ENCODE measurements at regions not wholly inside any gene's neighbourhood (a gene's known extent, or its start where the extent isn't known, plus 50 kb on each side); places are given as distances from the start of the nearest gene placed in this dataset.

DNA sequence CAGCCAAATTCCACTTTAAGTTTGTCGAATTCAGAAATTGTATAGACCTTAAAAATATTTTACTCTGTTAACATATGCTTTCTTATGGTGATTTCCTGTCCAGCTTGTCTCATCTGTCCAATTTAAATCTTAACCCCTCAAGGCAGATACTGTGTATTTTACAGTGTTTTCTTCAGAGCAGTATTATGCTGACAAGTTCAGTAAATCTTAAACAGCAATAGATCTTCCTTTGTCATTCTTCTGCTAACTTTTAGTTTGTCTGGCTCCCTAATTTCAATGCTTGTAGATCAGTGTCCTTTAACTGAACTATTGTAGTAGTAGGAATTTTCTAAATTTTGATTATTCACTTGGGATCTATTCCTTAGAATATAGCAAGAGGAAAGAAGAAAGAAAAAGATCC is 52.8 kb upstream of the MEIS1 start:
- ATAC-seq (replicated peaks in 6 of 8): no peak
- 8 to 100% (median 65%) methylated on average over 1 of the region's 1 CpG; no CpG with 5 or more reads in 2 of the 10 experiments for WGBS, 10 experiments
- Histone ChIP-seq H3K27ac (no peak overlapping the region), H3K4me1 (replicated peaks in 1 of 2) (peaks cover 12 to 45% of the 10 kb centered on the region in 2 donors), H3K4me3 (no peak overlapping the region)
- in situ Hi-C loops (cut with MboI; ENCODE audit: low pct_unique_long_range_greater_than_20kb in 2 of 9, low sequenced_read_pairs in 9 of 9, unreplicated experiment in 9 of 9): no loop called here

DNA sequence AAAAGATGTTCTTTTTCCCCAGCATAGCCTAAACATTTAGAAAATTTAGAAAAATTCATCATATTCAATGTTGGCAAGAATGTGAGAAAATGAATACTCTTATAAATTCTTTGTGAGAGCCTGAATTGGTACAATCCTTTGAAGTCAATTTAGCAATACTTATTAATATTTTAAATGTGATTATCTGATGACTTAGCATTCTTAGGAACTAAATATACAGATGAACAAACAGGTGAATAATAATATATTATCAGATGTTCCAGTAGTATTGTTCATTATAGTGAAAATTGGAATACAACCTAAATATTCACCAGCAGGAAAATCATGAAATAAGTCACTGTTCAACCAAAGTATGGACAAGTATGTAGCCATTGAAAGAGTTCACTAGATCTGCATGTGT is 55.5 kb upstream of the MEIS1 start:
- Histone ChIP-seq H3K4me3 (no peak overlapping the region), H3K27ac (no peak overlapping the region), H3K4me1 (replicated peaks in 1 of 2) (peaks cover 16 to 52% of the 10 kb centered on the region in 2 donors)
- no peak for ATAC-seq (replicated peaks in 6 of 8)
- in situ Hi-C loops (cut with MboI; ENCODE audit: low pct_unique_long_range_greater_than_20kb in 2 of 9, low sequenced_read_pairs in 9 of 9, unreplicated experiment in 9 of 9): no loop called here

DNA sequence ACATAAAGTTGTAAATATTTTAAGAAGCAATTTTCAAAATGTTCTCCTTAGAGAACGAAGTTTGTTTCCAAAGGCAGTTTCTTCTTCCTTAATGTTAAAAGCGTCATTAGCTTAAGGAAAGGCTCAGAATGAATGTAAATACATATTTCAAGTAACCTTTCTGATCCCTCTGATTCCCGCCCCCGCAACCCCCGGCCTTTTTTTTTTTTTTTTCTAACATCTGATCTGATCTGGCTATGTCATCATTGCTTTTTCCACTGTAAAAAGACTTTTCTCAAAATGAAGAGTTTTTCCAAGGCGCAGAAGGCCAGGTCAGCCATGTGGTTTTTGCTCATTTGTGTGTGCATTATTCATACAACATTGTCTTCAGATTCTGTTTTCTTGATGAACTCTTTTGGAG is 57.1 kb upstream of the MEIS1 start:
- Histone ChIP-seq H3K4me3 (no peak overlapping the region), H3K4me1 (replicated peaks in 1 of 2) (peaks cover 16 to 40% of the 10 kb centered on the region in 2 donors), H3K27ac (no peak overlapping the region)
- ATAC-seq (replicated peaks in 6 of 8): no peak
- WGBS, 10 experiments: 58 to 100% (median 82%) methylated on average over 1 to 6 of the region's 6 CpGs
- in situ Hi-C loops (cut with MboI; ENCODE audit: low pct_unique_long_range_greater_than_20kb in 2 of 9, low sequenced_read_pairs in 9 of 9, unreplicated experiment in 9 of 9): no loop called here

DNA sequence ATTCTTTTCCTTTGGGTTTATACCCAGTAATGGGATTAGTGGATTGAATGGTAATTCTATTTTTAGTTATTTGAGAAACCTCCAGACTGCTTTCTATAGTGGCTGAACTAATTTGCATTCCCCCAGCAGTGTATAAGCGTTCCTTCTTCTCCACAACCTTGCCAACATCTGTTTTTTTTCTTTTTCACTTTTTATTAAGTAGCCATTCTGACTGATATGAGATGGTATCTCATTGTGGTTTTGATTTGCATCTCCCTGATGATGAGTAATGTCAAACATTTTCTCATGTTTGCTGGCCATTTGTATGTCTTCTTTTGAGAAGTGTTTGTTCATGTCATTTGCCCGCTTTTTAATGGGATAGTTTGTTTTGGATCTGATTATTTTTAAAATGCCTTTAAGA is 64.1 kb upstream of the MEIS1 start:
- H3K4me1 ChIP-seq (replicated peaks in 1 of 2): peaks cover 3 to 14% of the 10 kb centered on the region in 2 donors
- no peak overlapping the region for H3K27ac ChIP-seq
- in situ Hi-C loops (cut with MboI; ENCODE audit: low pct_unique_long_range_greater_than_20kb in 2 of 9, low sequenced_read_pairs in 9 of 9, unreplicated experiment in 9 of 9): no loop called here
- ATAC-seq (replicated peaks in 6 of 8): no peak
- 36 to 100% (median 67%) methylated on average over 1 to 2 of the region's 2 CpGs for WGBS, 10 experiments
- no peak overlapping the region for H3K4me3 ChIP-seq

DNA sequence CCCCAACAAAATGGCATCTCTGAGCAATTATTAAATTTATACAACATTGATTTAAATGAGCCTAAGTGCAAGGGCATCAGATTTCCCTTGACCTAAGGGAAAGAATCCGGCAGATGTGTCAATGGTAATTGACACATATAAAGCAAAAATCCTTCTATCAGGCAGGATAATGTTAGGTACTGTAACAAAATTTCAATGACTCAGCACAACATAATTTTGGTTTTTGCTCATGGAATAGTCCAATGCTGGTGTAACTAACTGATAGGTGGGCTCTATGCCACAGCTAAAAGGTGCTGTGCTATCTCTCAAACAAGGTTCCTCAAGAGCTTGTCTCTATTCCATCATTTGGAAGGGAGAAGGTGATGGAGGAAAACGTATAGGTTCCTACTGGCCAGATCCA is 68.3 kb upstream of the MEIS1 start:
- in situ Hi-C loops (cut with MboI; ENCODE audit: low pct_unique_long_range_greater_than_20kb in 2 of 9, low sequenced_read_pairs in 9 of 9, unreplicated experiment in 9 of 9): no loop called here
- 0 to 100% (median 95%) methylated on average over 1 to 2 of the region's 2 CpGs; no CpG with 5 or more reads in 4 of the 10 experiments for WGBS, 10 experiments
- peaks cover 3% of the 10 kb centered on the region in 2 donors for H3K4me1 ChIP-seq (replicated peaks in 1 of 2)
- no peak for ATAC-seq (replicated peaks in 6 of 8)
- no peak overlapping the region for H3K4me3 ChIP-seq
- H3K27ac ChIP-seq: no peak overlapping the region

DNA sequence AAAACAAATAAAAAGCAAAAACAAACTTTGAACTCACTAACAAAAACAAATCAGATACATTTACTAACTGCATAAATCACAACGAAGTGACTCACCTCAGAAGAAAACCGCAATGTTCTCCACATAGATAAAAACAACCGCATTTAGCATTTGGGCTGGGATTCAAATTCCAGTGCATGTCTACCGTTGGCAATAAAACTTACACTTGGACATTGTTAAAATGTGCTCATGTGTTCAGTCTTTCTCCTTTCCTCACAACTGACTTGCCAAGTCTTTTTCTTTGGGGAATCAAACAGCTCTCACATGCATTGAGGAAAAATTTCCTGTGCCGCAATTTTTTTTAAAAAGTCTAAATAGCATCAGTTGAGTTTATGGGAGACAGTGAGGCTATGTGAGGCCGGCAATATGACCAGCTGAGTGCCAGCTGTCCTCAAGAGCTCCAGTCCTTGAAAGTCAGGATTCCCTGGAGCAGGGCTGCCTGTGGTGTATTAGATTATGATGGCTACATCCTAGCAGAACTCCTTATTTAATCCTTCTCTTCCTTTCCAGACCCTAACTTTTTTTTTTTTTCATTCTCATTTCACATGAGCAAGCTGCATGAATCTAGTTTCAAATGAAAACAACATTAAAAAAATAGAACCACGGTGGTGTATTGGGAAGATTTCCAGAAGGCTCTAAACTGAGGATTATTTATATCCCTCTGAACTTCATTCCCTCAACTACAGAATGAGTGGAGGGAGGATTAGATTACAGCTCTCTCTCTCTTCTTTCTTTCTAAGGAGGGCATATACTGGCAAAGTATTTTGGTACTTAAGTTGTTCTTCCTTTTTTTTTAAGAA is 70.2 kb upstream of the MEIS1 start:
- ATAC-seq (replicated peaks in 6 of 8): peak in 3 of 8 experiments; percentile 85 to 99 (median 99)
- in situ Hi-C loops (cut with MboI; ENCODE audit: low pct_unique_long_range_greater_than_20kb in 2 of 9, low sequenced_read_pairs in 9 of 9, unreplicated experiment in 9 of 9): no loop called here
- Histone ChIP-seq H3K4me1 (replicated peaks in 1 of 2) (peaks cover 3% of the 10 kb centered on the region in 2 donors), H3K27ac (no peak overlapping the region), H3K4me3 (no peak overlapping the region)
- 0 to 96% (median 83%) methylated on average over 2 to 7 of the region's 7 CpGs for whole genome bisulfite sequencing, 10 experiments

DNA sequence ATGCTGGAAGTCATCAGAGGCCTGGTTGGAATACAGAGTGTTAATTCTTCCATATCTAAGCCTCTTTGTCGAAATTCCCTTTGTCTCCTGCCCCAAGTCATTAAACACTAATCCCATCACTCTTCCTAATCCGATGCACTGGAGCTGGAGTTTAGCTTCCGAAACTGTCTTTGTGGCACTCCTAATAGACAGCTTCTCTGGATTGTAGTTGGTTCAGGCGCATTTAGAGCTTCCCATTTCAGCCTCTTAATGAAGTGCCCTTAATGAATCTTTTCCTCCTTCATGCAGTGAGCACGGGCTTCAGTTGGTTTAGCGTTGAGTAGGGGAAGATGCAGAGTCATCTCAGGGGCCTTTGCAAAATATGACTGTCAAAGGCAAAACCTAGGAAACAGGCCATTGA is 72.2 kb upstream of the MEIS1 start:
- in situ Hi-C loops (cut with MboI; ENCODE audit: low pct_unique_long_range_greater_than_20kb in 2 of 9, low sequenced_read_pairs in 9 of 9, unreplicated experiment in 9 of 9): no loop called here
- H3K4me3 ChIP-seq: no peak overlapping the region
- peaks cover 0 to 3% of the 10 kb centered on the region in 2 donors for H3K4me1 ChIP-seq (replicated peaks in 1 of 2)
- peak in 5 of 8 experiments; percentile 24 to 41 (median 32) for ATAC-seq (replicated peaks in 6 of 8)
- no peak overlapping the region for H3K27ac ChIP-seq
- 0 to 69% (median 25%) methylated on average over 2 to 6 of the region's 6 CpGs; no CpG with 5 or more reads in 2 of the 10 experiments for WGBS, 10 experiments

DNA sequence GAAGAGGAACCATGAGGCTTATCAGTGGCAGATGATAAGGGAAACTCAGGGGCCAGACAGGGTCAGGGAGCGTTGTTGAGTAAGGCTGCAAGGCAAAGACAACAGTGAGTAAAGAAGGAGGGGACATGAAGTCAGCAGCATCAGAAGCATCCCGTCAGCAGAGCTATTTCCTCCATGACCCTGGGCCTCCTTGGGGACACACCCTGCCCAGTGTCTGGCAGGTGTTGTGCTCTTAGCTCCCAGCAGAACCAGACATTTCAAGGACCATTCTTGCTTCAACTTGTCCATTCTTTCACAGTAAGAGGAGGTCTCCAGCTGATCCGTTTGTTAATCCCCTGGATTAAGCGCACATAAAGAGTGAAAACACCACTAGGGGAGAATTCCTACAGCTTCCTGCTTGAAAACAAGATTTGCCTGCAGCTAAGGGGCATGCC is 88.7 kb upstream of the MEIS1 start:
- no peaks in the 10 kb centered on the region for H3K4me1 ChIP-seq (replicated peaks in 1 of 2)
- 14 to 100% (median 93%) methylated on average over 1 to 4 of the region's 4 CpGs; no CpG with 5 or more reads in 4 of the 10 experiments for WGBS, 10 experiments
- H3K4me3 ChIP-seq: no peak overlapping the region
- no peak overlapping the region for H3K27ac ChIP-seq
- in situ Hi-C loops (cut with MboI; ENCODE audit: low pct_unique_long_range_greater_than_20kb in 2 of 9, low sequenced_read_pairs in 9 of 9, unreplicated experiment in 9 of 9): no loop called here
- no peak for ATAC-seq (replicated peaks in 6 of 8)

DNA sequence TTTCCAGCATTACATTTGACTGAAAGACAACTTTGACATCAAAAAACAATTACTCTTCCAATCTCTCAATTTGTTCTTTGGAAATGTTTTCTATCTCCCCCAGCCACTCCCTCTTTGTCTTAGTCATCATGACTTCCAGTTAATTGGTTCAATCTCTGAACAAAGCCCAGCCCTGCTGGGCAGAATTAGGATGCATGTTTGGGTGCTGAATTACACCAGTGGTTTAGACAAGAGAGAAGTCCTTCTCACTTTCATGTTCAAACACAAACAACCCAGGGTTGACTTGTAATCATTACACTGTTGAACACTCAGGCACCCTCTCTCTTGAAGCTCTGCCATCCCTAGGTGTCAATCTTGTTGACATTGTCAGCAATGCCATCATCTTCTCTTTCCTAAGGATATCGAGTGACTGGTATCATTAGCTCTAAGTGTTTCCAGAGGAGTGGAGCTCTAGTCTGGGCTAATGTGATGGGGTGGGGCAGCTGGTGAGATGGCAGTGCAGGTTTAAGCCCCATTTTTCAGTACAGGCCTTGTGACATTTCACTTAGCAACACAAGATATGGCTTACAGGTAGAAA is 90.8 kb upstream of the MEIS1 start:
- no peak overlapping the region for H3K4me3 ChIP-seq
- ATAC-seq (replicated peaks in 6 of 8): peak in 1 of 8 experiments; percentile 27
- in situ Hi-C loops (cut with MboI; ENCODE audit: low pct_unique_long_range_greater_than_20kb in 2 of 9, low sequenced_read_pairs in 9 of 9, unreplicated experiment in 9 of 9): no loop called here
- H3K4me1 ChIP-seq (replicated peaks in 1 of 2): no peaks in the 10 kb centered on the region
- WGBS, 10 experiments: 40 to 88% (median 70%) methylated on average over 1 of the region's 1 CpG; no CpG with 5 or more reads in 5 of the 10 experiments
- H3K27ac ChIP-seq: no peak overlapping the region

DNA sequence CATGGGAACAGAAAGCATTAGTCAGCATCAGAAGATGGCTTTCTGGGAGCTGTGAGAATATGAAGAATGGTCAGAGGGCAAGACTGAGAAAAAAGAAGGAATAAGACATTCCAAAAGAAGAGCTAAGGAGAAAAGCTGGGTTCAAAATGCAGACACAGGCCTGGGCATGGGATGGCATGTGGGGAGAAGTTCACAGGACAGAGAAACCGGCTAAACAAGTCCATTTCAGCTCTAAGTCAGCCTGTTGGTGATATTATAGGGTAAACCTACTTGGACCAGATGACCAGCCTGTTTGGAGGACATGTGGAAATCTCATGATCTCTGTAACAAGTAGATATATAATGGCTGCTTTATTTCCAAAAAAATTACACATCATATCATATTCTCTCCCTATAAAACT is 91.7 kb upstream of the MEIS1 start:
- Histone ChIP-seq H3K4me3 (no peak overlapping the region), H3K27ac (no peak overlapping the region), H3K4me1 (replicated peaks in 1 of 2) (no peaks in the 10 kb centered on the region)
- WGBS, 10 experiments: 0 to 100% (median 46%) methylated on average over 1 of the region's 1 CpG; no CpG with 5 or more reads in 2 of the 10 experiments
- no peak for ATAC-seq (replicated peaks in 6 of 8)
- in situ Hi-C loops (cut with MboI; ENCODE audit: low pct_unique_long_range_greater_than_20kb in 2 of 9, low sequenced_read_pairs in 9 of 9, unreplicated experiment in 9 of 9): no loop called here

DNA sequence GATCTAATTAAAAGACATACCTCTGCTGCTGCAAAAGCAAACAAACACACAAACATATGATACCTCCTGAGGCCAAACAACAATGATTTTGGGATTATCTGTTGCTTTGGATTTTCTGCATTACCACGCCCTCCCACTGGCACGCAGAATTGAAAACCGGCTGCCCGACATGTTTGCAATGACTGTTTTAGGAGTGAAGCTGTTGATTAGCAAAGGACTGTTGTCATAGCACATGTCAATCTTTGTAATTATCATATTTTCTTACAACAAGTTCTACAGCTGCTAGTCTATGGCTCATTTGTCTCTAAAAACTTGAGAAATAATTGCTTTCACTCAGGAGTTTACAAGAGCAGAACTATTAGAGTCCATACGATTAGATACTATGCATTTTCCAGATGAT is 94.4 kb upstream of the MEIS1 start:
- Histone ChIP-seq H3K4me3 (no peak overlapping the region), H3K4me1 (replicated peaks in 1 of 2) (no peaks in the 10 kb centered on the region), H3K27ac (no peak overlapping the region)
- 0 to 94% (median 80%) methylated on average over 1 to 5 of the region's 5 CpGs; no CpG with 5 or more reads in 1 of the 10 experiments for WGBS, 10 experiments
- in situ Hi-C loops (cut with MboI; ENCODE audit: low pct_unique_long_range_greater_than_20kb in 2 of 9, low sequenced_read_pairs in 9 of 9, unreplicated experiment in 9 of 9): no loop called here
- no peak for ATAC-seq (replicated peaks in 6 of 8)

DNA sequence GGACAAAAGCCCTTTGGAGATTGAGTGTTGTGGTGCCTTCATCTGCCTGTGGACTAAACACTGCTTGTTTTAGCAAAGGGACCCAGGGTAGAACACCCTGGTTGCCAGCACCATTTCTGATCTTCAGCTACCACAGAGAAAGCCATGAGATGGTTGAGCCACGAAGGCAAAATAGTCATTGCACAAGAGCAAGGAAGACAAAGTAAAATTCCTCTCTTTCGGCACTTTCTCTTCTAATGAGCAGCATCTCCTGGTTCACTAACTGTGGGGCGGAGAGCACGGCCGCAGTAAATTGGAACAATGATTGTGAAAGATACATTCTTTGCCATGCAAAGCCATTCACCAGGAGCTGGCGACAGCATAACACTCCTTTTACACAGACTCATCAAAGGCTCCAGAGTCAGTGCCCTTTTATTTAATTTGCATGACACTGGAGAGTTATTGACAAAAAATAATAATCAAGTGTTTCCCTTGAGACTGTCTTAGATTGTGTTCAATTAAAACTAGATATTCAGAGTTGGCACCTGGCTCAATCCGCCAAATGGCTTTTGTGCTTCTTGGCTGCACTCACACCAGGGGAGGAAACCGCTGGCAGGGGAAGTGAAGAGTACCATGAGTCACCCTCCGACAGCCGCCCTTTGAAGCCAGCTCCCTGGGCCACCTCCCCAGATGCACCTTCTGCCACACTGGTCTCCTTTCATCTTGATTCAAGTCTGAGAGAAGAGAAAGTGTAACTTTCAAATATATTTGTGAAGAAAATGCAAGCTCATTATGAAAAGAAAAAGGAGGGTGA is 100.5 kb upstream of the MEIS1 start:
- Histone ChIP-seq H3K27ac (no peak overlapping the region), H3K4me1 (replicated peaks in 1 of 2) (no peaks in the 10 kb centered on the region), H3K4me3 (no peak overlapping the region)
- WGBS, 10 experiments: 0 to 92% (median 51%) methylated on average over 2 to 9 of the region's 10 CpGs; no CpG with 5 or more reads in 1 of the 10 experiments
- ATAC-seq (replicated peaks in 6 of 8): peak in 2 of 8 experiments; percentile 24 to 36
- in situ Hi-C loops (cut with MboI; ENCODE audit: low pct_unique_long_range_greater_than_20kb in 2 of 9, low sequenced_read_pairs in 9 of 9, unreplicated experiment in 9 of 9): no loop called here

DNA sequence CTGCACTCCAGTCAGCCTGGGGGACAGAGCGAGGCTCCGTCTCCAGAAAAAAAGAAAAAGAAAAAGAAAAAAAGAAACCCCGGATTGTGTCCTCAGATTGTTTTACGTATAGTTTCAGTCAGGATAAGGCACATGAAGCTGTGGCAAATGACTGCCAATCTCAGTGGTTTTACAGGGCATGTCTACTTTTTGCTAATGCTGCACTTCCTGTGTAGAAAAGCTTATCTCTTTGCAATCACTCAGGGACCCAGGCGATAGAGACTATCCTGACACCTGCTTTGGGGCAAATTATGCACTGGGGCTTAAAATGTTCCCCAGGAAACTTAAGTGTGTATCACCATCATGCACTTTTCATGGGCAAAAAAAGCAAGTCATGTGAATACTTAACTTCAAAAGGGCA is 103.7 kb upstream of the MEIS1 start:
- H3K27ac ChIP-seq: no peak overlapping the region
- no peak for ATAC-seq (replicated peaks in 6 of 8)
- WGBS, 10 experiments: 43 to 100% (median 83%) methylated on average over 1 to 5 of the region's 5 CpGs; no CpG with 5 or more reads in 1 of the 10 experiments
- in situ Hi-C loops (cut with MboI; ENCODE audit: low pct_unique_long_range_greater_than_20kb in 2 of 9, low sequenced_read_pairs in 9 of 9, unreplicated experiment in 9 of 9): no loop called here
- H3K4me1 ChIP-seq (replicated peaks in 1 of 2): peaks cover 0 to 5% of the 10 kb centered on the region in 2 donors
- H3K4me3 ChIP-seq: no peak overlapping the region

All from motor neuron (in vitro differentiated cells).